GM23248 (cell line): ENCODE measurements at regions not wholly inside any gene's neighbourhood (a gene's known extent, or its start where the extent isn't known, plus 50 kb on each side); places are given as distances from the start of the nearest gene placed in this dataset.

Experiments used
- EZH2 ChIP-seq: fragments of 200-600 bp; sonication (generic); IDR thresholded peaks from 2 replicates; pipeline ENCODE4 v1.6.1; 2018; ENCODE audit warnings: antibody characterized with exemption, mild to moderate bottlenecking; ENCODE audit not compliant: insufficient read depth, poor library complexity, severe bottlenecking
- EZH2phosphoT487 ChIP-seq: fragments of 200-600 bp; sonication (generic); IDR thresholded peaks from 2 replicates; pipeline ENCODE4 v1.6.1; 2018; ENCODE audit warnings: antibody characterized with exemption, moderate library complexity, mild to moderate bottlenecking, low read depth; ENCODE audit not compliant: insufficient read depth

- TF ChIP-seq EZH2 (no peak), EZH2phosphoT487 (no peak)
Observed at GRCh38 chr17:72476134-72476533, 355.3 kb downstream of the SOX9 start.
